ENCODE measurements at regions not wholly inside any gene's neighbourhood (a gene's known extent, or its start where the extent isn't known, plus 50 kb on each side); places are given as distances from the start of the nearest gene placed in this dataset.

DNA sequence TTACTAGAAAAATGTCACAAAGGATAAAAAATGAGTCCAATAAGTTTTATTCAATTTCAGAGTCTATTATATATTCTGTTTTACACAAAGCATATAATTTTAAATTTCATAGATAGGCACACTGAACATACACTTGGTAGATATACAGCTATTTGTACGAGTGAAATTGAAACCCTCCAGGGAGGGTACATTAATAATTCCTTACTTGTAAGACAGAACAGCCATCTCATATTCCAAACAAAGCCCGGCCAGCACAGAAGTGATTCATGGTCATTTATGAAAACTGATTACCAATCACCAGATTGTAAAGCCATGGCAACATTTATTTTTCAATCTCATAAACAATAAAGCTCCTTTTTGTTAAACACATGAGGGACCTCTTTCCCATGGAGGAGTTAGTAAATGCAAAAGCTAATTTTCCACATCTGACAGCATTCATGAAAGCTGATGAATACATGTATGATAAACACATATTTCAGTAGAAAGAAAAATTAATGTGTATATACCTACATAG lies 190.6 kb downstream of the TDRD15 start:
- 76 to 84% (median 81%) methylated on average over 2 of the region's 2 CpGs for WGBS, 4 donors

DNA sequence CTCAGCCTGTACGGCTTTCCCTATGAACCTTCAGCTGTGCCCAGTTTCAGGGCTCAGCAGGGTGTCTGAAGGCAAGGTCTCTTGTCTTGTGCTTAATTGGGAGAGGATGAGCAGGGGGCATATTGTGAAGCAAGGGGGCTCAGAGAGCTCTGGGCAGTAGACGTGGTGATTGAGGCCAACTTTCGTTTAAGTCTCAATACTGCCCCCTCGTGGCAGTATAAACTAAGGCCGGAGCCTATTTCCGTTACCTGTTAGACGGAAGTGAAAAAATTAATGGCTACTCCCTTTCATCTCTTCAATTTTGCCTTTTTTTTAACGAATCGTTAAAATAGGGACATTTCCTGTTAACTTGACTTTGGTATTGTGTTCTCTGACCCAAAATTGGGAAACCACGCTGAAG lies 193.4 kb downstream of the TDRD15 start:
- Histone ChIP-seq H3K27ac (no peak overlapping the region), H3K4me3 (no peak overlapping the region), H3K27me3 (no peaks in the 10 kb centered on the region), H3K9me3 (no peaks in the 10 kb centered on the region), H3K4me1 (peaks cover 0 to 4% (median 0%) of the 10 kb centered on the region in 12 donors), H3K36me3 (no peaks in the 10 kb centered on the region)
- peak in 4 of 5 donors; percentile 32 to 57 (median 42) for DNase-seq
- intact Hi-C loops (cut with DNase I) = loop anchor here (1.0 to 10.0 kb wide), 6 partner anchors 140 to 275 kb away; partner anchors contain the start of gene APOB (in 5 of the 10)
- WGBS, 4 donors = 18 to 22% (median 19%) methylated on average over 10 of the region's 10 CpGs
- peak in 3 of 4 donors; percentile 68 to 80 (median 72) for ATAC-seq
- no peak for TF ChIP-seq POLR2A (IDR thresholded peaks at IDR 0.05)
- TF ChIP-seq, protein P1, sequence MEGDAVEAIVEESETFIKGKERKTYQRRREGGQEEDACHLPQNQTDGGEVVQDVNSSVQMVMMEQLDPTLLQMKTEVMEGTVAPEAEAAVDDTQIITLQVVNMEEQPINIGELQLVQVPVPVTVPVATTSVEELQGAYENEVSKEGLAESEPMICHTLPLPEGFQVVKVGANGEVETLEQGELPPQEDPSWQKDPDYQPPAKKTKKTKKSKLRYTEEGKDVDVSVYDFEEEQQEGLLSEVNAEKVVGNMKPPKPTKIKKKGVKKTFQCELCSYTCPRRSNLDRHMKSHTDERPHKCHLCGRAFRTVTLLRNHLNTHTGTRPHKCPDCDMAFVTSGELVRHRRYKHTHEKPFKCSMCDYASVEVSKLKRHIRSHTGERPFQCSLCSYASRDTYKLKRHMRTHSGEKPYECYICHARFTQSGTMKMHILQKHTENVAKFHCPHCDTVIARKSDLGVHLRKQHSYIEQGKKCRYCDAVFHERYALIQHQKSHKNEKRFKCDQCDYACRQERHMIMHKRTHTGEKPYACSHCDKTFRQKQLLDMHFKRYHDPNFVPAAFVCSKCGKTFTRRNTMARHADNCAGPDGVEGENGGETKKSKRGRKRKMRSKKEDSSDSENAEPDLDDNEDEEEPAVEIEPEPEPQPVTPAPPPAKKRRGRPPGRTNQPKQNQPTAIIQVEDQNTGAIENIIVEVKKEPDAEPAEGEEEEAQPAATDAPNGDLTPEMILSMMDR (IDR thresholded peaks at IDR 0.05) = peak; percentile 64 to 87 (median 78)

More for the DNA sequence above, 190.6 kb downstream of the TDRD15 start:
- Histone ChIP-seq H3K36me3 (no peaks in the 10 kb centered on the region), H3K27ac (no peak overlapping the region), H3K27me3 (no peaks in the 10 kb centered on the region), H3K4me1 (peaks cover 0 to 4% (median 0%) of the 10 kb centered on the region in 12 donors), H3K9me3 (no peaks in the 10 kb centered on the region), H3K4me3 (no peak overlapping the region)
- intact Hi-C loops (cut with DNase I) = loop anchor here in 3 of 10 donors (2.0 to 10.0 kb wide), 2 partner anchors 138 to 270 kb away; partner anchors contain the start of gene APOB (in 1 of the 3)
- TF ChIP-seq, protein P1 (IDR thresholded peaks at IDR 0.05) = no peak
- no peak for TF ChIP-seq POLR2A (IDR thresholded peaks at IDR 0.05)
- no peak for DNase-seq
- ATAC-seq = no peak

DNA sequence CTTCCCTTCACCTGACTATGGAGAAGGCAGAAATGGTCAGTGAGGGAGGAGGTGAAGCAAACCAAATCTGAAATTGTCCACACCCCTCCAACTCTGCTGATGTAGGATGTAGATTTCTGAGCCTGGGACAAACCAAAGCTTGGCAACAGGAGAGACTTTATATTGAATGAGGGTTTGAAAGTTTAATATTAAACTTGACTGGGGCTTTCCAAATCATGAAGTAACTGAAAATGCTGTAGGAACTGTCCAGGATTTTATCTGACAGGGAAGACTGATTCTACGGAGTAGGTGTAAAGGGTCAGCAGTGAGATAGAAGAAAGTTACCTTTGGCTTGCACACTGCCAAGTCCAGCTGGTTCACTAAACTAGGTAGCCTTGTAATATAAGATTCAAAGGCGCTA lies 194.5 kb downstream of the TDRD15 start:
- DNase-seq = no peak
- no peaks in the 10 kb centered on the region for H3K9me3 ChIP-seq
- intact Hi-C loops (cut with DNase I) = loop anchor here in 6 of 10 donors (2.0 to 10.0 kb wide), 4 partner anchors 141 to 276 kb away; partner anchors contain the start of gene APOB (in 5 of the 6)
- H3K27me3 ChIP-seq = no peaks in the 10 kb centered on the region
- peaks cover 0 to 4% (median 0%) of the 10 kb centered on the region in 12 donors for H3K4me1 ChIP-seq
- 89 to 91% (median 90%) methylated on average over 2 of the region's 2 CpGs for WGBS, 4 donors
- TF ChIP-seq POLR2A (IDR thresholded peaks at IDR 0.05) = no peak
- TF ChIP-seq, protein P1 (IDR thresholded peaks at IDR 0.05) = no peak
- no peak for ATAC-seq
- no peak overlapping the region for H3K27ac ChIP-seq
- no peaks in the 10 kb centered on the region for H3K36me3 ChIP-seq
- no peak overlapping the region for H3K4me3 ChIP-seq

DNA sequence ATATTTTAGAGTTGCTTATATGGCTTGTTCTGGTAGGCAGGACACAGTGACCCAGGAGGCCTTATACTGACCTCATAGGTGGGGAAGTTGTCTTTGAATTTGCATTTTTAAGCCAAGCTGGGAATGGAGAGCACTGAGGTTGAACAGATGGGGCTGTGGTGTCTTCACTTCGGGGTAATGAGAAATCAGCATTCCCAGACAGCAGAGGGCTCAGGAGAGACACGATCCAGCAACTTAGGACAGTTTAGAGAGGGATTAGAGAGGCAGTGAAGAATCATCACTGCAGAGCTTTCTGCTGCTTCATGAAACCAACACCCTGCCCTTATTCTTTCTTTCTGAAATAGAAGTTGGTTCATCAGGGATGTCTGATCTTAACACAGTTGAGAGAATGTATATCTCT lies 202.4 kb downstream of the TDRD15 start:
- H3K4me3 ChIP-seq = no peak overlapping the region
- no peak for ATAC-seq
- no peaks in the 10 kb centered on the region for H3K36me3 ChIP-seq
- H3K4me1 ChIP-seq = peaks cover 0 to 8% (median 0%) of the 10 kb centered on the region in 12 donors
- intact Hi-C loops (cut with DNase I) = no loop called here
- no peak for DNase-seq
- H3K27ac ChIP-seq = no peak overlapping the region
- H3K9me3 ChIP-seq = no peaks in the 10 kb centered on the region
- H3K27me3 ChIP-seq = peaks cover 0 to 21% (median 0%) of the 10 kb centered on the region in 9 donors
- TF ChIP-seq, protein P1 (IDR thresholded peaks at IDR 0.05) = no peak
- no peak for TF ChIP-seq POLR2A (IDR thresholded peaks at IDR 0.05)
- 41 to 49% (median 42%) methylated on average over 2 of the region's 2 CpGs for whole genome bisulfite sequencing, 4 donors

Measured in heart left ventricle (tissue), 16 donors.